Inflammatory macrophage (primary cell): ENCODE measurements at regions not wholly inside any gene's neighbourhood (a gene's known extent, or its start where the extent isn't known, plus 50 kb on each side); places are given as distances from the start of the nearest gene placed in this dataset.

Source experiments
- DNase-seq, 2 donors: peaks; one replicate each; pipeline ENCODE4 v3.0.0-alpha.2; 2020 to 2022

GRCh38 chr1:163758977-163759670, 437.4 kb downstream of the NUF2 start:
- DNase-seq, result no peak

GRCh38 chr1:163761898-163762297, 440.1 kb downstream of the NUF2 start:
- no peak for DNase-seq

DNA sequence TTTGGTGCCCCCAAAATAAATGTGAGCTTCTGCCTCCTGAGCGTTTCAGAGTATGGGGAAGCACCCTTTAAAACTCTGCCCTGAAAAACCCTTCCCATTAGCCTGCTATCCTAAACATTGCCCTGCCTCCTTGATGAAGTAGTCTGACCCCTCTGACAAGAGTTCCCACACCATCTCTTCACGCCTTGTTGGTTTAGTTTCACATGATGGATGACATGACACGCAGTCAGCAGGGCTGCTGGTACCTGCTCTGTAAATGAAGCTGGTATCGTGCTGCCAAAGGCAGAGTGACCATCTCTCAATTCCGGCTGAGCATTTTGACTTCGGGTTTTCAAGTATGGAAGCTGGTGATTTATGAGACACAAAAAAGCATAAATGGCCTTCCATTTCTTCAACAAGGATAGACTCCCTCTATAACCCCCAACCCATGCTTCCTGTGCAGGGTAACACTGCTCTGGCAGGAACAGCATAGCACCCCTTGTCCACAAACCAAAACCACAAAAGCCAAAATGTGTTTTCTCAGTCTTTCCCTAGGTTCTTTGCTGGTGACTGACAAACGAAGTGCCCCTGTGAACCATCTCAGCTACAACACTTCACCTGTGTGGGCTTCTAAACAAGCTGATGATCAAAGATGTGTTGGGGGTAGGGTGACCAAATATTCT, 444.6 kb downstream of the NUF2 start:
- no peak for DNase-seq

DNA sequence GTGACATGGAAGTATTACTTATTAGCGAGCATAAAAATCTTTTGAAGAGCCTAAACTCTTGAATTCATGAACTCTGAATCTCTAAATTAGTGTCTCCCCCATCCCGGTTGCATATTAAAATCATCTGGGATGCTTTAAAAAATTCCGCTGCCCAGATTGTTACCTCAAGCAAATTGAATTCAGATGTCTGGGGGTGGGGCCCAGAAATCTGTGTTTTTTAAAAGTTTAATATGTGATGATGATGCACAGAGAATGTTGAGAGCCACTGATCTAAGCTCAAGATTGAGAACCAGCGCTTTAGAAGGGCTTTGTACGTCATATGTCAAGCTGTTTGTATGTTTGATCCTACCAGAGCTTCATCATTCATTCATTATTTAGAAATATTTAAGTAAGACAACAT, 446.8 kb downstream of the NUF2 start:
- DNase-seq, result no peak

DNA sequence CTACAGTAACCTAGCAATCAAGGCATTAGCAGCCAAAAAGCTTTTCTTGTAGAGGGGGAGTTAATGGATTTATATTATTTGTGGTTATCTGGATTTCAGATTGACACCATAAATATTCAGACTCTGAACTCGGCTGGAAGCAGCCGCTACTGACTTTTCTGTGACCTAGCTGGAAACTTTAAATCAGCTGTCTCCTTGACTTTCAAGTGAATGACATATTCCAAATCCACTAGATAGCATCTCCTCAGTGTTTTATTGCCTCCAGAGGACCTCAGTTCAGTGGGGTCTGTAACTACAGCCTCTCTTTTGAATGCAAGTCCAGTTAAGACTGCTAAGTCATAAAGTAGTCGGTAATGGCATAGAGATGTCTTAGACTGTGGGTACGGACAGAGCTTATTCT, 448.5 kb downstream of the NUF2 start:
- DNase-seq, result no peak

GRCh38 chr1:163771637-163772036, 449.9 kb downstream of the NUF2 start:
- DNase-seq, result no peak

DNA sequence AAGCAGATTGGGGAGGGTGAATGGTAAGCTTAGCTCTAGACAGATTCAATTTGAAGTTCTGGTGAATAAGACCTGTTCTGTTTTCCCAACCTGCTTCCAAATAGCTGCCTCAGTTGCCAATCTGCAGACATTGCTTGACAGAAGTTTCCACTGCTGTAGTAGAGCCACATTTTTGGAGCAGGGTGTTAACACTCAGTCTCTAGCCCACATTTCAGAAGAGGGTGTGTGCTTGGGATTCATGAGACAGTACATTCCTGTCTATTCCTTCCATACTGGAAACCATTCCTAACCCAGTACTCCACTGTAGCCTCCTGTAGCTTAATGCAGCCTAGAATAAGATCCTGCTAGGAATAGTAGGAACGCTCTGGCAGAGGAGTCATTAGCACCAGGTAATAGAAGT, 450.5 kb downstream of the NUF2 start:
- DNase-seq, result no peak

DNA sequence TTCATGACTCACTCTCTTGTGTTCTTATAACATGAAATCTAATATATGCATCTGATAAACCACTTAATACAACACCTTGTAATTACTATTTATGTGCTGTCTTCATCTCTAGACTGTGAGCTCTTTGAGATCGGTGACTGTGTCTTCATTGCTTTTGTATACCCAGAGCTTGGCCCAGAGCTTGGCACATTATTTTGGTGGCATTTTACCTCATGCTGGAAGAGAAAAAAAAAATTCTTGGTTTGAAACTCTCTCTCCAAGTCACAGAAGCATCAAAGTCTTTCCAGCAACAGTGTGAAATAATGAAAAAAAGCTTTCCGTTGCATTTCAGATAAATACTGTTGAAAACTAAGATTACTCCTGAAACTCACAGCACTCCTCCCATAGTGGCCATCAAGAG, 451.6 kb downstream of the NUF2 start:
- no peak for DNase-seq

DNA sequence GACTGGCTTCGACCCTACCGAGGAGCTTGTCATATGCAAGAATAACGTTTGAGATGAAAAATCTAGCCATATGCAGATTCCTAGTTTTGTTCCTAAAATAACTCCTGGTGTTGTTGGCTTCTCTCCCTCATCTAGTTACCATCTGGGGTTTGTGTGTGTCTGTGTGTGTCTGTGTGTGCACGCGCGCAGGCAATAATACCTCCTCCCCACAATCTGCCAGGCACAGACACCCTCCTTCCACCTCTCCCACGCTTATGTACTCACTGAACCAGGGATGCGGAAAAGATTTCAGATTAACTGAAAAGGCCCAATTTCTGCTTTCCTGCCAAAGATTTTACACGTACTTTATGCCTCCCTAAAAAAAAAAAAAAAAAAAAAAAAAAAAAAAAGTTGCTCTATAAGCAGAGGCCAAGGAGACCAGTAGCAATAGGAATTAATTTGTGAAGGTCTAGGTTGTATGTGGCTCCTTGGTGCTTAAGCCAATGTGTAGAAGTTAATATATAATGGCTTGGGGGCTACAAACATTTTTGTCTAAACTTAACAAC, 452.7 kb downstream of the NUF2 start:
- DNase-seq, result no peak

- no peak for DNase-seq
Observed at GRCh38 chr1:163774978-163775620, 453.3 kb downstream of the NUF2 start.

- DNase-seq, result no peak
Observed at GRCh38 chr1:163777205-163777604, 455.5 kb downstream of the NUF2 start.

- DNase-seq, result no peak
Observed at GRCh38 chr1:163781146-163781545, 459.4 kb downstream of the NUF2 start.

DNA sequence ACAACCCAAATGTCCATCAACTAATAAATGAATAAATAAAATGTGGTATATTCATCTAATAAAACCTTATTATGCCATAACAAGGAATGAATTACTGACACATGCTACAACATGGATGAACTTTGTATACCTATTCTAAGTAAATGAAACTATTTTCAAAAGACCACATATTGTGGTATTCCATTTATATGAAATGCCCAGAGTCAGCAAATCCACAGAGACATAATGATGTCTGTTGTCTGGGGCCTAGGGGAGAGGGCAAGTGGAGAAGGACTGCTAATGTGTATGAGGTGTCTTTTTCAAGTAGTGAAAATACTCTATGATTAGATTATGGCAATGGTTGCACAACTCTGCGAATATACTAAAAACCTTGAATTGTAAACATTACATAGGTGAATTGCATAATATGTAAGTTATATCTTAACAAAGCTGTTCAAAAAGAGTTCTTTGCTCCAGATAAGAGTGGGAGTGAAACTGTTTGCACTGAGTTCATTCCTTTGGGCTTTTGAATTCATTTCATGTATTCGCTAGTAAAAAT, 464.2 kb downstream of the NUF2 start:
- no peak for DNase-seq

- DNase-seq, result no peak
Observed at GRCh38 chr1:163789911-163790310, 468.2 kb downstream of the NUF2 start.

GRCh38 chr1:163794551-163794950, 472.8 kb downstream of the NUF2 start:
- no peak for DNase-seq

DNA sequence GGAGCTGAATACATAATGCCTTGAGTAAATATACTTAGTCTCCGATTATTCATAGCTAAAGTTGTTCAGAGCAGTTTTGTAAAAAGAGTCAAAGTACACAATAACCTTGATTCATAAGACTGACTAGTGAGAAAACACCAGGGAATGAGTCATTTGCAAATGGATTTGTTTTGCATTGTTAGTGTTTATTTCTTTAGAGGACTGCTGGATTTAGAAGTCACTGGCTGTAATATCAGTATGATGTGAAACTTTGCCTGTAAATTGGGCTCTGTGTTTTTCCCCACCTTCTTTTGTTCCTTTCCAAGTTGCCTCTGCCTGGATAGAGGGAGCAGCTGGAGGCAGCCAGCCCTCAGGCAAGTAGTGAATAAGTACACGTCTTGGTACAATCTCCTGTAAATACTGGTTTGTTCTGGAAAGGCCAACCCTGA, 474.7 kb downstream of the NUF2 start:
- DNase-seq, result no peak

- no peak for DNase-seq
Observed at GRCh38 chr1:163797816-163798215, 476.1 kb downstream of the NUF2 start.

GRCh38 chr1:163799190-163799805, 477.5 kb downstream of the NUF2 start:
- DNase-seq, result no peak

GRCh38 chr1:163807331-163808049, 485.7 kb downstream of the NUF2 start:
- no peak for DNase-seq

DNA sequence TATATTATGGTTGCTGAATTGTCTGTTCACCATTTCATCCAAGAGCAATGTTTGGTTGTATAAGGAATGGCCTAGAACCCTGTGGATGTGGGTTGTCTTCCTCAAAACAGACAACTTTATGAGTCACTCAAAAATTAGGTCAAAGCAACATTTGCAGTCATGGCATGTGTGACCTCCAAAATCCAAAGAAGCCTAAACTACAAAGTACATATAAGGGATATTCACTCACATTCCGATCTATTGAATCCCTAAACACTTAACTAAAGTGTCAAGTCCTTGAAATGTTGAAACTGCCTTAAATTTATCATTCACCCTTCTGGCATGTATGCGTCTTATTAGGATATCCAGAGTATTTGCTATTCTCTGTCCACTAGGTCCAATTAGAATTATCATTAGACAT, 491.5 kb downstream of the NUF2 start:
- DNase-seq, result no peak

GRCh38 chr1:163820226-163820625, 498.5 kb downstream of the NUF2 start:
- DNase-seq, result no peak

- DNase-seq, result no peak
Observed at GRCh38 chr1:163820766-163821165, 499.0 kb downstream of the NUF2 start.
